GM23338 (cell line): ENCODE measurements at regions not wholly inside any gene's neighbourhood (a gene's known extent, or its start where the extent isn't known, plus 50 kb on each side); places are given as distances from the start of the nearest gene placed in this dataset.

Source experiments
- ATAC-seq: fragments of 200-7000 bp; cut with Tn5 transposase; 3 replicates; pipeline ENCODE4 v1.9.1; 2020
- DNase-seq: peaks from one replicate; pipeline ENCODE4 v3.0.0-alpha.2; 2015; ENCODE audit warnings: low spot score
- H2AFZ ChIP-seq: fragments of 200-600 bp; sonication (generic); 2 replicates; pipeline ENCODE4 v1.8.0; 2016; ENCODE audit warnings: antibody characterized with exemption, mild to moderate bottlenecking, moderate library complexity
- H3F3A ChIP-seq: fragments of 200-600 bp; sonication (generic); replicated peaks from 2 replicates; pipeline ENCODE4 v1.8.0; 2017; ENCODE audit warnings: antibody characterized with exemption, mixed run types, low read depth
- H3K27ac ChIP-seq: fragments of 200-600 bp; sonication (generic); 2 replicates; pipeline ENCODE4 v1.6.1; 2016; ENCODE audit warnings: low read depth
- H3K27me3 ChIP-seq: fragments of 200-600 bp; sonication (generic); 2 replicates; pipeline ENCODE4 v1.8.0; 2016; ENCODE audit warnings: mild to moderate bottlenecking, mixed run types, moderate library complexity; ENCODE audit not compliant: insufficient read depth
- H3K36me3 ChIP-seq: fragments of 200-600 bp; sonication (generic); 2 replicates; pipeline ENCODE4 v1.8.0; 2016; ENCODE audit warnings: mild to moderate bottlenecking; ENCODE audit not compliant: insufficient read depth
- H3K4me1 ChIP-seq: fragments of 200-600 bp; sonication (generic); 2 replicates; pipeline ENCODE4 v1.8.0; 2016; ENCODE audit warnings: mild to moderate bottlenecking, moderate library complexity; ENCODE audit not compliant: insufficient read depth
- H3K4me2 ChIP-seq: fragments of 200-600 bp; sonication (generic); 2 replicates; pipeline ENCODE4 v1.7.1; 2017; ENCODE audit warnings: mixed run types
- H3K4me3 ChIP-seq: fragments of 200-600 bp; sonication (generic); 2 replicates; pipeline ENCODE4 v1.6.1; 2016; ENCODE audit warnings: mixed run types
- H3K79me2 ChIP-seq: fragments of 200-600 bp; sonication (generic); replicated peaks from 2 replicates; pipeline ENCODE4 v1.8.0; 2017; ENCODE audit warnings: mild to moderate bottlenecking; ENCODE audit not compliant: insufficient read depth
- H3K9me2 ChIP-seq: fragments of 200-600 bp; sonication (generic); 2 replicates; pipeline ENCODE4 v1.8.0; 2017; ENCODE audit not compliant: insufficient read depth
- H4K20me1 ChIP-seq: fragments of 200-600 bp; sonication (generic); replicated peaks from 2 replicates; pipeline ENCODE4 v1.8.0; 2017; ENCODE audit warnings: mild to moderate bottlenecking; ENCODE audit not compliant: insufficient read depth
- H3K27ac Mint-ChIP-seq: 2 replicates; pipeline ENCODE4 v1.8.0; 2020; ENCODE audit warnings: inconsistent platforms, mild to moderate bottlenecking, moderate library complexity, mixed read lengths
- H3K27me3 Mint-ChIP-seq: 3 replicates; pipeline ENCODE4 v1.8.0; 2022; ENCODE audit warnings: low read depth, mild to moderate bottlenecking, moderate library complexity, mixed read lengths, inconsistent platforms; ENCODE audit not compliant: insufficient read depth, poor library complexity
- H3K36me3 Mint-ChIP-seq: 3 replicates; pipeline ENCODE4 v1.8.0; 2021; ENCODE audit warnings: low read depth, mild to moderate bottlenecking, inconsistent platforms, moderate library complexity, mixed read lengths
- H3K4me1 Mint-ChIP-seq: 3 replicates; pipeline ENCODE4 v1.8.0; 2020; ENCODE audit warnings: mild to moderate bottlenecking, inconsistent platforms, mixed read lengths
- H3K4me3 Mint-ChIP-seq: 3 replicates; pipeline ENCODE4 v1.8.0; 2021; ENCODE audit warnings: moderate library complexity, mild to moderate bottlenecking, inconsistent platforms, mixed read lengths
- H3K9me3 Mint-ChIP-seq: 3 replicates; pipeline ENCODE4 v1.8.0; 2020; ENCODE audit warnings: moderate library complexity, mild to moderate bottlenecking, inconsistent platforms, mixed read lengths
- CREB1 ChIP-seq: fragments of 250-450 bp; sonication (Bioruptor Pico); IDR thresholded peaks from 2 replicates; pipeline ENCODE4 v1.5.0; 2020; ENCODE audit warnings: low read depth, mild to moderate bottlenecking, moderate library complexity
- EZH2 ChIP-seq: fragments of 200-600 bp; sonication (generic); IDR thresholded peaks from one replicate; pipeline ENCODE4 v1.8.0; 2017; ENCODE audit warnings: antibody characterized with exemption, mild to moderate bottlenecking, low read depth; ENCODE audit not compliant: unreplicated experiment
- NANOG ChIP-seq: IDR thresholded peaks from 2 replicates; pipeline ENCODE4 v1.6.1; 2016; ENCODE audit warnings: antibody characterized with exemption, borderline replicate concordance
- POLR2AphosphoS5 ChIP-seq: IDR thresholded peaks from 2 replicates; pipeline ENCODE4 v1.6.1; 2016; ENCODE audit warnings: antibody characterized with exemption, low read depth
- ZNF114 ChIP-seq: fragments of 250-450 bp; sonication (Bioruptor Pico); IDR thresholded peaks from 2 replicates; pipeline ENCODE4 v1.5.0; 2020; ENCODE audit warnings: mild to moderate bottlenecking, moderate library complexity
- ZNF331 ChIP-seq: fragments of 250-450 bp; sonication (Bioruptor Pico); IDR thresholded peaks from 2 replicates; pipeline ENCODE4 v1.5.0; 2020; ENCODE audit warnings: low read depth, mild to moderate bottlenecking, moderate library complexity
- TF ChIP-seq, protein P1 (sequence below): fragments of 250-450 bp; sonication (Bioruptor Pico); IDR thresholded peaks from 2 replicates; pipeline ENCODE4 v1.5.0; 2020; ENCODE audit warnings: mild to moderate bottlenecking, moderate library complexity
- TF ChIP-seq, protein P2 (sequence below): IDR thresholded peaks from 2 replicates; pipeline ENCODE4 v1.6.1; 2016; ENCODE audit warnings: antibody characterized with exemption

DNA sequence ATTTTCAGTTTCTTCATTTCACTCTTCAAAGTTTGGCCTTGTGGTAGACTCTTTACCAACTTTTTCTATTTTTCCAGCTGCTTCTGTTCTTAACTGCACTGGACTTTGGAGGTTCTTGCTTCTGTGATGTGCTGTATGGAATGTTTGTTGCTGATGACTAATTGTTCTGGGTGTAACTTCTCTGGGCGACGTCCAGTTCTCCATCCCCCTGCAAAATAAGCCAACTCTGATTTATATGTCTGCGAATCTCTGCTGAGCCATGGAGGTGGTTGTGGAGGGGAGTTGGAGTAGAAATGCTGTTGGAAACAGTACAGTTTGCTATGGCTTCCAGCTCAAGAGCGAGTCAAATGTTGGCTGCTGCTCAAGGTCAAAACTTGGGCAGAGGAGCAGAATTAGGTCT is 113.9 kb upstream of the DYRK2 start (continued):
- TF ChIP-seq, protein P1, sequence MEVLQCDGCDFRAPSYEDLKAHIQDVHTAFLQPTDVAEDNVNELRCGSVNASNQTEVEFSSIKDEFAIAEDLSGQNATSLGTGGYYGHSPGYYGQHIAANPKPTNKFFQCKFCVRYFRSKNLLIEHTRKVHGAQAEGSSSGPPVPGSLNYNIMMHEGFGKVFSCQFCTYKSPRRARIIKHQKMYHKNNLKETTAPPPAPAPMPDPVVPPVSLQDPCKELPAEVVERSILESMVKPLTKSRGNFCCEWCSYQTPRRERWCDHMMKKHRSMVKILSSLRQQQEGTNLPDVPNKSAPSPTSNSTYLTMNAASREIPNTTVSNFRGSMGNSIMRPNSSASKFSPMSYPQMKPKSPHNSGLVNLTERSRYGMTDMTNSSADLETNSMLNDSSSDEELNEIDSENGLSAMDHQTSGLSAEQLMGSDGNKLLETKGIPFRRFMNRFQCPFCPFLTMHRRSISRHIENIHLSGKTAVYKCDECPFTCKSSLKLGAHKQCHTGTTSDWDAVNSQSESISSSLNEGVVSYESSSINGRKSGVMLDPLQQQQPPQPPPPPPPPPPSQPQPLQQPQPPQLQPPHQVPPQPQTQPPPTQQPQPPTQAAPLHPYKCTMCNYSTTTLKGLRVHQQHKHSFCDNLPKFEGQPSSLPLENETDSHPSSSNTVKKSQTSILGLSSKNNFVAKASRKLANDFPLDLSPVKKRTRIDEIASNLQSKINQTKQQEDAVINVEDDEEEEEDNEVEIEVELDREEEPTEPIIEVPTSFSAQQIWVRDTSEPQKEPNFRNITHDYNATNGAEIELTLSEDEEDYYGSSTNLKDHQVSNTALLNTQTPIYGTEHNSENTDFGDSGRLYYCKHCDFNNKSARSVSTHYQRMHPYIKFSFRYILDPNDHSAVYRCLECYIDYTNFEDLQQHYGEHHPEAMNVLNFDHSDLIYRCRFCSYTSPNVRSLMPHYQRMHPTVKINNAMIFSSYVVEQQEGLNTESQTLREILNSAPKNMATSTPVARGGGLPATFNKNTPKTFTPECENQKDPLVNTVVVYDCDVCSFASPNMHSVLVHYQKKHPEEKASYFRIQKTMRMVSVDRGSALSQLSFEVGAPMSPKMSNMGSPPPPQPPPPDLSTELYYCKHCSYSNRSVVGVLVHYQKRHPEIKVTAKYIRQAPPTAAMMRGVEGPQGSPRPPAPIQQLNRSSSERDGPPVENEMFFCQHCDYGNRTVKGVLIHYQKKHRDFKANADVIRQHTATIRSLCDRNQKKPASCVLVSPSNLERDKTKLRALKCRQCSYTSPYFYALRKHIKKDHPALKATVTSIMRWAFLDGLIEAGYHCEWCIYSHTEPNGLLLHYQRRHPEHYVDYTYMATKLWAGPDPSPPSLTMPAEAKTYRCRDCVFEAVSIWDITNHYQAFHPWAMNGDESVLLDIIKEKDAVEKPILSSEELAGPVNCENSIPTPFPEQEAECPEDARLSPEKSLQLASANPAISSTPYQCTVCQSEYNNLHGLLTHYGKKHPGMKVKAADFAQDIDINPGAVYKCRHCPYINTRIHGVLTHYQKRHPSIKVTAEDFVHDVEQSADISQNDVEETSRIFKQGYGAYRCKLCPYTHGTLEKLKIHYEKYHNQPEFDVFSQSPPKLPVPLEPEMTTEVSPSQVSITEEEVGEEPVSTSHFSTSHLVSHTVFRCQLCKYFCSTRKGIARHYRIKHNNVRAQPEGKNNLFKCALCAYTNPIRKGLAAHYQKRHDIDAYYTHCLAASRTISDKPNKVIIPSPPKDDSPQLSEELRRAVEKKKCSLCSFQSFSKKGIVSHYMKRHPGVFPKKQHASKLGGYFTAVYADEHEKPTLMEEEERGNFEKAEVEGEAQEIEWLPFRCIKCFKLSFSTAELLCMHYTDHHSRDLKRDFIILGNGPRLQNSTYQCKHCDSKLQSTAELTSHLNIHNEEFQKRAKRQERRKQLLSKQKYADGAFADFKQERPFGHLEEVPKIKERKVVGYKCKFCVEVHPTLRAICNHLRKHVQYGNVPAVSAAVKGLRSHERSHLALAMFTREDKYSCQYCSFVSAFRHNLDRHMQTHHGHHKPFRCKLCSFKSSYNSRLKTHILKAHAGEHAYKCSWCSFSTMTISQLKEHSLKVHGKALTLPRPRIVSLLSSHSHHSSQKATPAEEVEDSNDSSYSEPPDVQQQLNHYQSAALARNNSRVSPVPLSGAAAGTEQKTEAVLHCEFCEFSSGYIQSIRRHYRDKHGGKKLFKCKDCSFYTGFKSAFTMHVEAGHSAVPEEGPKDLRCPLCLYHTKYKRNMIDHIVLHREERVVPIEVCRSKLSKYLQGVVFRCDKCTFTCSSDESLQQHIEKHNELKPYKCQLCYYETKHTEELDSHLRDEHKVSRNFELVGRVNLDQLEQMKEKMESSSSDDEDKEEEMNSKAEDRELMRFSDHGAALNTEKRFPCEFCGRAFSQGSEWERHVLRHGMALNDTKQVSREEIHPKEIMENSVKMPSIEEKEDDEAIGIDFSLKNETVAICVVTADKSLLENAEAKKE = no peak
- TF ChIP-seq ZNF331 = no peak
- no peak for TF ChIP-seq ZNF114 (CRISPR knock-in tag)
- no peak for TF ChIP-seq EZH2
- no peak for TF ChIP-seq CREB1 (CRISPR knock-in tag)
- TF ChIP-seq, protein P2, sequence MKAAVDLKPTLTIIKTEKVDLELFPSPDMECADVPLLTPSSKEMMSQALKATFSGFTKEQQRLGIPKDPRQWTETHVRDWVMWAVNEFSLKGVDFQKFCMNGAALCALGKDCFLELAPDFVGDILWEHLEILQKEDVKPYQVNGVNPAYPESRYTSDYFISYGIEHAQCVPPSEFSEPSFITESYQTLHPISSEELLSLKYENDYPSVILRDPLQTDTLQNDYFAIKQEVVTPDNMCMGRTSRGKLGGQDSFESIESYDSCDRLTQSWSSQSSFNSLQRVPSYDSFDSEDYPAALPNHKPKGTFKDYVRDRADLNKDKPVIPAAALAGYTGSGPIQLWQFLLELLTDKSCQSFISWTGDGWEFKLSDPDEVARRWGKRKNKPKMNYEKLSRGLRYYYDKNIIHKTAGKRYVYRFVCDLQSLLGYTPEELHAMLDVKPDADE = no peak
- TF ChIP-seq NANOG = no peak
- no peak for TF ChIP-seq POLR2AphosphoS5

DNA sequence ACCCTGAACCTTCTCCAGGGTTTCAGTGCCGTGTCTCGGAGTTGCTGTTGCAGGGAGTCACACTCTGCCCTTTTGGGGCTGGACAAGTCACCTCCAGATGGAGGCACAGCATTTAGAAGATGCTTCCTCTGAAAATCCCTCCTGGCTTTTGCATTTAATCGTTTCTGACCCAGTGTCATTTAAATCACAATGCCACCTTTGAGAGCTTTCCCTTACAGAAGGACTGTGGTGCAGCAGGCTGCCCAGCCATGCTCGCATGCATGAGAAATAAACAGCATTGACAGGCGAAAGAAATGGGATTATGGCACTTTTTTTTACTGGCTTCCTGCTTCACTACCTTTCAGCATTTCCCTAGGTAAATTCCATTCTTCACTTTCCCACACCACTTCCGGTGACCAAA is 113.4 kb upstream of the DYRK2 start:
- peak; percentile 39 for DNase-seq
- H3K27ac ChIP-seq = 0 out of 2 replicates have a peak overlapping the region, but pooled peaks have one; percentile 29
- Mint-ChIP-seq H3K27me3 (peaks cover 5% of the 10 kb centered on the region), H3K36me3 (peaks cover 6% of the 10 kb centered on the region; the same call in 1 of the 3 replicates), H3K9me3 (no peaks in the 10 kb centered on the region), H3K4me3 (no peak overlapping the region), H3K4me1 (peaks cover 39% of the 10 kb centered on the region), H3K27ac (peak overlapping the region; percentile 53; the same call in 1 of the 2 replicates)
- H3K9me2 ChIP-seq = peaks cover 16% of the 10 kb centered on the region
- no peaks in the 10 kb centered on the region for H3K79me2 ChIP-seq
- H3K4me3 ChIP-seq = no peak overlapping the region
- H3F3A ChIP-seq = no peaks in the 10 kb centered on the region
- no peaks in the 10 kb centered on the region for H3K27me3 ChIP-seq
- peaks cover 20% of the 10 kb centered on the region for H3K4me1 ChIP-seq
- H2AFZ ChIP-seq = no peak overlapping the region
- H4K20me1 ChIP-seq = no peaks in the 10 kb centered on the region
- ATAC-seq = peak; percentile 83
- H3K36me3 ChIP-seq = no peaks in the 10 kb centered on the region
- H3K4me2 ChIP-seq = peak overlapping the region; percentile 30; the same call in 1 of the 2 replicates
- TF ChIP-seq CREB1 (CRISPR knock-in tag) = no peak
- TF ChIP-seq, protein P1 = peak; percentile 63
